ENCODE measurements at regions not wholly inside any gene's neighbourhood (a gene's known extent, or its start where the extent isn't known, plus 50 kb on each side); places are given as distances from the start of the nearest gene placed in this dataset.

DNA sequence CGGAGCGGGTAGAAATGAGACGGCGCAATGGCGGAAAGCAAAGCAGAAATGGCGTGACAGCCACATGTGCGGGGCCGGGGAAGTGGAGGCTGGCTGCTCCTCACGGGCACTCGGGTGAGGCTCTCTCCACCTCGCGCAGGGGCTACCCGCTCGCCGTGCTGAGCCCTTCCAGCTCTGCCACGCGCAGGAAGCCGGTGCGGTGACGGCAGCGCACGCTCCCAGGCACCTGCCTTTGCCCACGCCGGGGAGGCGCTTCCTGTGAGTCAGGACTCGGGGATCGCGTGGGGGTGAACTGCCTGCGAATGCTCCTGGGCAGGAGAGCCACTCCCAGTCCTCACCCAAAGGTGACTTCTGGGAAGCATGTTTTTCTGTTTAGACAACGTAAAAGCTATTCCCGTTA is 431.2 kb downstream of the GLRX3 start:
- no peaks in the 10 kb centered on the region for H3K4me1 ChIP-seq
- TF ChIP-seq POLR2A (IDR thresholded peaks at IDR 0.05) = no peak
- TF ChIP-seq, protein P1, sequence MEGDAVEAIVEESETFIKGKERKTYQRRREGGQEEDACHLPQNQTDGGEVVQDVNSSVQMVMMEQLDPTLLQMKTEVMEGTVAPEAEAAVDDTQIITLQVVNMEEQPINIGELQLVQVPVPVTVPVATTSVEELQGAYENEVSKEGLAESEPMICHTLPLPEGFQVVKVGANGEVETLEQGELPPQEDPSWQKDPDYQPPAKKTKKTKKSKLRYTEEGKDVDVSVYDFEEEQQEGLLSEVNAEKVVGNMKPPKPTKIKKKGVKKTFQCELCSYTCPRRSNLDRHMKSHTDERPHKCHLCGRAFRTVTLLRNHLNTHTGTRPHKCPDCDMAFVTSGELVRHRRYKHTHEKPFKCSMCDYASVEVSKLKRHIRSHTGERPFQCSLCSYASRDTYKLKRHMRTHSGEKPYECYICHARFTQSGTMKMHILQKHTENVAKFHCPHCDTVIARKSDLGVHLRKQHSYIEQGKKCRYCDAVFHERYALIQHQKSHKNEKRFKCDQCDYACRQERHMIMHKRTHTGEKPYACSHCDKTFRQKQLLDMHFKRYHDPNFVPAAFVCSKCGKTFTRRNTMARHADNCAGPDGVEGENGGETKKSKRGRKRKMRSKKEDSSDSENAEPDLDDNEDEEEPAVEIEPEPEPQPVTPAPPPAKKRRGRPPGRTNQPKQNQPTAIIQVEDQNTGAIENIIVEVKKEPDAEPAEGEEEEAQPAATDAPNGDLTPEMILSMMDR (IDR thresholded peaks at IDR 0.05) = no peak
- no peak for TF ChIP-seq POLR2AphosphoS5 (IDR thresholded peaks at IDR 0.05)
- intact Hi-C loops (cut with DNase I; ENCODE audit: low total_unique reads) = loop anchor here (2.0 kb wide), 1 partner anchor 77 kb away; no protein-coding TSS in a partner anchor
- no peak overlapping the region for H3K4me3 ChIP-seq
- peaks cover 0 to 36% of the 10 kb centered on the region in 2 donors for H3K27me3 ChIP-seq
- H3K36me3 ChIP-seq = no peaks in the 10 kb centered on the region
- H3K27ac ChIP-seq = no peak overlapping the region
- no peak for DNase-seq (ENCODE audit: low spot score in 2 of 2)
- no peaks in the 10 kb centered on the region for H3K9me3 ChIP-seq

DNA sequence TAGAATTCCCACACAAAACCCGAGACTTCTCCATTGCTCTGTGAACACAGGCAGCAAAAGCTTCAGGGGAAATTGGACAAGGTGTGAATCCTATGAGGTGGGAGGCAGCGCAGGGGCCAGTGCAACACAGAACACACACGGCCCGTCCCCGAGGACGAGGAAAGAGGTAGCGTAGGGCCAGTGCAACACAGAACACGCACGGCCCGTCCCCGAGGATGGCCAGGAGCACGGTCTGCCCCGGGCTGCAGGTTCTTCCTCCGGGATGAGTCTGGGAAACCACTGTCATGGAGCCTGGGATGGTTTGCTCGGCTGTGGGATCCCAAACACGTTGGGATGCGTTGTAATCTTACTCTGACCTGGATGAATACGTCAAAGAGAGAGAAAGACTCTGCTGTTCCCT is 432.1 kb downstream of the GLRX3 start:
- H3K27ac ChIP-seq = no peak overlapping the region
- H3K36me3 ChIP-seq = no peaks in the 10 kb centered on the region
- H3K4me3 ChIP-seq = no peak overlapping the region
- H3K27me3 ChIP-seq = peaks cover 0 to 32% of the 10 kb centered on the region in 2 donors
- H3K9me3 ChIP-seq = no peaks in the 10 kb centered on the region
- TF ChIP-seq, protein P1 (IDR thresholded peaks at IDR 0.05) = no peak
- TF ChIP-seq POLR2AphosphoS5 (IDR thresholded peaks at IDR 0.05) (no peak), POLR2A (IDR thresholded peaks at IDR 0.05) (no peak)
- no peaks in the 10 kb centered on the region for H3K4me1 ChIP-seq
- no peak for DNase-seq (ENCODE audit: low spot score in 2 of 2)
- intact Hi-C loops (cut with DNase I; ENCODE audit: low total_unique reads) = no loop called here

DNA sequence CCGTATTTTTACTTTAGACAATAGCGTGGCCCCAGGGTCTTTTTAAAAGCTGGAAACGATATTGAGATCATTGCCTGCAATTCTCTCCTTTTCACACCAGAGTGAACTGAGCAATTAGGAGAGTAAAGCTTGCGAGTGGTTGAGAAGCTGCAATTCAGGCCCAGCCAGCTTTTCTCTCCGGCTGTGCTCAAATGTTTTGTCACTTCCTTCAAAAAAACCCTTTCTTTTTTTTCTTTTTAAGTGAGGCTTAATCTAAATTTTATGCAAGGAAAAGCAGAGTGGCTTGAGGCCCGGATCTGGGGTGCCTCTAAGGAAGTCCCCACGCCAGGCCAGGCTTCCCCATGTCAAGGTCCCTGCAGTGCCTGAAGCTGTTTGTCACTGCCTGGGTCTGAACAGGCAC is 433.9 kb downstream of the GLRX3 start:
- intact Hi-C loops (cut with DNase I; ENCODE audit: low total_unique reads) = no loop called here
- no peak for DNase-seq (ENCODE audit: low spot score in 2 of 2)
- no peaks in the 10 kb centered on the region for H3K4me1 ChIP-seq

DNA sequence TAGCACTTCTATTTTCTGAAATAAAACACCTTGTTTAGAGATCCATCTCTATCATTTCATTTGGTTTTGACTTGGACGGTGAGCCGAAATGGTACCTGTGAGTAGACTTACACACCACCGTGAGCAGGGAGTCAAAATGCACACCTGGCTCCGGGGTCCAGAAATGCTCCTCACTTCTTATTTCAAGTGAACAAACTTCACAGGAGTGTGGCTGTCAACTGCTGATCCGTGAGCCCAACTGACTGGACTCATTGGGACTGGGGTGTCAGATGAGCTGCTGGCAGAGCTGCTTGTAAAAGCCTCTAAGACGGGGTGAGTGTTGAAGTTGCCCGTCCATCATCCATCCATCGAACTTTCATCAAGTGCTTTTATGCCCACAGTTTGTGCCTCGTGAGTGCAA is 435.5 kb downstream of the GLRX3 start:
- Histone ChIP-seq H3K27ac (no peak overlapping the region), H3K36me3 (no peaks in the 10 kb centered on the region), H3K4me1 (no peaks in the 10 kb centered on the region), H3K9me3 (no peaks in the 10 kb centered on the region), H3K4me3 (no peak overlapping the region), H3K27me3 (peaks cover 0 to 36% of the 10 kb centered on the region in 2 donors)
- intact Hi-C loops (cut with DNase I; ENCODE audit: low total_unique reads) = no loop called here
- TF ChIP-seq POLR2AphosphoS5 (IDR thresholded peaks at IDR 0.05) = no peak
- no peak for TF ChIP-seq POLR2A (IDR thresholded peaks at IDR 0.05)
- TF ChIP-seq, protein P1 (IDR thresholded peaks at IDR 0.05) = no peak
- no peak for DNase-seq (ENCODE audit: low spot score in 2 of 2)

More for the DNA sequence above, 433.9 kb downstream of the GLRX3 start:
- Histone ChIP-seq H3K27ac (no peak overlapping the region), H3K4me3 (no peak overlapping the region), H3K9me3 (no peaks in the 10 kb centered on the region), H3K27me3 (peaks cover 0 to 27% of the 10 kb centered on the region in 2 donors), H3K36me3 (no peaks in the 10 kb centered on the region)
- TF ChIP-seq, protein P1 (IDR thresholded peaks at IDR 0.05) = no peak
- TF ChIP-seq POLR2A (IDR thresholded peaks at IDR 0.05) = no peak
- no peak for TF ChIP-seq POLR2AphosphoS5 (IDR thresholded peaks at IDR 0.05)

DNA sequence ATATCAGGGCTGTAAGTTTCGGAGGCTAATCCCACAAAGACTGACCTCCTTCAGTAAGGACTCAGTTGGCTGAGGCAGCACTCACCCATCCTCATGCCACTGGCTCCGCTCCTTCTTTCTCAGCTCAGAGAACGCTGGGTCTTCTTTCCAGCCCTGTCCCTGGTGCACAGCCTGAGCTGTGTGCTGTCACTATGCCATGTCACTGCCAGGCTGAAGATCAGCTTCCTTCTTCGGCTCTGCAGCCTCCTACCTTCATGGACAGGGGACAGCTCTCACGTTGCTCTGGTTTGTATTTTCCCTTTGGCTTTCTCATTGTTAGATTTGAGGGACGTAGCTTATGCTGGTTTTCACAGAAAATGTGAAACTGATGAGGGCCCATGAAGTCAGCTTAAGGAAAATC is 437.3 kb downstream of the GLRX3 start:
- DNase-seq (ENCODE audit: low spot score in 2 of 2) = no peak
- TF ChIP-seq, protein P1 (IDR thresholded peaks at IDR 0.05) = no peak
- intact Hi-C loops (cut with DNase I; ENCODE audit: low total_unique reads) = no loop called here
- Histone ChIP-seq H3K27ac (no peak overlapping the region), H3K36me3 (no peaks in the 10 kb centered on the region), H3K4me1 (no peaks in the 10 kb centered on the region), H3K9me3 (no peaks in the 10 kb centered on the region), H3K27me3 (peaks cover 0 to 39% of the 10 kb centered on the region in 2 donors), H3K4me3 (no peak overlapping the region)
